ENCODE measurements at regions not wholly inside any gene's neighbourhood (a gene's known extent, or its start where the extent isn't known, plus 50 kb on each side); places are given as distances from the start of the nearest gene placed in this dataset.
A peak's percentile ranks its signal among the peaks of the same experiment; 100 is the strongest.

DNA sequence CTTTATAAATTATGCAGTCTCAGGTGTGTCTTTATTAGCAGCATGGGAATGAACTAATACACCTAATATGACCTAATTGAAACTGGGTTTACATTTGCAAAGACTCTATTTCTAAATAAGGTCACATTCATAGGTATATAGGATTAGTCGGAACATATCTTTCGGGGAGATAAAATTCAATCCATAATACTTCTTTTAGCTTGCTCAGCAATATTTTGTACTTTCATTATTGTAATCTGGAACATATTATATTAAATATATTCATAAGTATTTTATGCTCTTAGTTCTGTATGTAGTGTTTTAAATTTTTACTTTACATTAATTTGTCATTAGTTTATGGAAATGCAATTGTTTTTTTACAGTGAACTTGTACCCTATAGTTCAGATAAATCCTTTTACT lies 927.7 kb downstream of the CCDC85A start:
- DNase-seq (ENCODE audit: low read depth in 4 of 4, low spot score in 3 of 4): no peak

DNA sequence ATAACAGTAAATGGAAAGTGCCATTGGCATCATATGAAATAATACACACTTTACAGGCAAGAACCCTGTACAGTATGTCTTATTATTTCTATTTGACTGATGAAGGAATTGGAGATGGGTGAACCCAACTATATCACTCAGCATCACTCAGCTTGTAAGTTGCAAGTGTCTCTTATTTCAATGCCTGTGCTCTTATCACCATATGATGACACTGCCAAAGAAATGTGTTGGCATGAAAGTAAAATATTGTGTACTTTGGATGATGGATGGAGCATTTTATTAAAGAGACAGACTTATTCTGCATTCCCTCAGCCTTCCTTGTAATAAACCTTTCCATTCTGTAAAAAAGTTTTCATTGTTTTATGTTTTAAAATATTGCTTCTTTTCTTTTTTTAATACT lies 927.5 kb upstream of the VRK2 start:
- DNase-seq (ENCODE audit: low read depth in 4 of 4, low spot score in 3 of 4): no peak

DNA sequence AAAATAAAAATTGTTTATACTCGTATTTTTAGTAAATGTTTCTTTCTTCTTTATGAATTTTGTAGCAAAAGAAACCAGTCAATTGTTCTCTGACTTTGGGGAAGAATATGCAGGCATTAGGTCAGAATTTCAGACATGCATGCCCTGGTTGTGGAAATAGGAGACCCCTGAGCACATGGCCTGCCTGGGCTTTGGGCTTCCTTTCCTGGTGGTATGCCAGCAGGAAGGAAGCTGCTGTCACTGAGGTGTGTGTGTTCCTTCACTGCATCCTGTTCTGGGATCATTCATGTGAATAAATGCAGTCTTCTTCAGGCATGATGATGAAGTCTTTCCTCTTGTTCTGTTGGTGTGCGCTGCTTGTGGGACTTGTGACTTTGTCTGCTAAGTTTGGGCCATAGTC lies 920.2 kb upstream of the VRK2 start:
- DNase-seq (ENCODE audit: low read depth in 4 of 4, low spot score in 3 of 4): no peak

DNA sequence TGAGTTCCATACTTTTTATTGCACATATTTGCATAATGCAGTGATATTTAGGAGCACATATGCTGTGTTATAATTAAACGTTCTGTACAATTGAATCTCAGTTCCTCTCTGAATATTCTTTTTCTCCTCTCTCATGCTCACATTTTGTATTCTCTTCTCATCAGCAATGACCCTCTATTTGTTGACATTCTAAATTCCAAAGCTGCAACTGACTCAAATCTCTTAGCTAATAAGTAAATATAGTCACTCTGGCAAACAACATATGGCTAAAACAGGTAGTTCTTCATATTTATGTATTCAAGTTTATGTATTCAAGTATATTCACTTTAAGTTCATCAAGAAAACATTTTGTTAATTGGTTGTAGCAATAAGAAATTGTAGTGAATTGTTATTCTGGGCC lies 907.4 kb upstream of the VRK2 start:
- no peak for DNase-seq (ENCODE audit: low read depth in 4 of 4, low spot score in 3 of 4)

DNA sequence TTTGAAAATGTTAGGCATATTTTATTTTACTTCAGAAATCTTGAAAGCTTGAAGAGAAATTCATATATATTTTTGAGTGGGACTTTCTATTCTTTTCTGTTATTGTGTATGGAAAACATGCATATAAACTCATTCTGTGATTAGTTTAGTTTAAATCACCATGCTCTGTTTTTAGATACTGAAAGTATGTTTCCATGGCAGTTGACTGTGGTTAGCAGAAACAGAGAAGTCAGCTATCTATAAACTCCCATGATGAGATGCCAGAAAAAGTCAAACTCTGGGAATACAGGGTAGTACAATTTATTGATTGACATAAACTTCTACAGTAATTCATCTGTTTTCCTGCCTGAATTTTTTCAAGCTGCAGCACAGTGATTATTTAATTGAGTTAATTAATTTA lies 905.3 kb upstream of the VRK2 start:
- no peak for DNase-seq (ENCODE audit: low read depth in 4 of 4, low spot score in 3 of 4)

GRCh38 chr2:57146951-57147350 lies 899.7 kb upstream of the VRK2 start:
- no peak for DNase-seq (ENCODE audit: low read depth in 4 of 4, low spot score in 3 of 4)

- DNase-seq (ENCODE audit: low read depth in 4 of 4, low spot score in 3 of 4): no peak
Observed at GRCh38 chr2:57156231-57156924, 890.2 kb upstream of the VRK2 start.

GRCh38 chr2:57160976-57161375 lies 885.6 kb upstream of the VRK2 start:
- no peak for DNase-seq (ENCODE audit: low read depth in 4 of 4, low spot score in 3 of 4)

- no peak for DNase-seq (ENCODE audit: low read depth in 4 of 4, low spot score in 3 of 4)
Observed at GRCh38 chr2:57177176-57177575, 869.4 kb upstream of the VRK2 start.

GRCh38 chr2:57180042-57180567 lies 866.5 kb upstream of the VRK2 start:
- DNase-seq (ENCODE audit: low read depth in 4 of 4, low spot score in 3 of 4): no peak

DNA sequence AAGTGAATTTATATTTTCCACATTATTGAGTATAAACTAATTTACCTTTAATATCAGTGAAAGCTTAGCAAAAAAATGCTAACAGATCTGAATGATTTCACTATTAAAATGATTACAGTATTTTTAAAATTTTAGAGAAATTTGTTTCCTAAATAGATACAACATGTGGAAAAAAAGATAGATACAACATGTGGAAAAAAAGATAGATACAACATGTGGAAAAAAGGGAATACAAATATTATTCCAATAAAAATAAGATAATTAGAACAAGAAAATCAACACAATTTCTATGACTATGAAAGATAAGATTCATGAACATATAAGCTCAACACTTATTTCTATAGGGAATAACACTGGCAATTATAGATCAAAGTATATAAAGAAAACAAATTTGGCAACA lies 865.9 kb upstream of the VRK2 start:
- no peak for DNase-seq (ENCODE audit: low read depth in 4 of 4, low spot score in 3 of 4)

DNA sequence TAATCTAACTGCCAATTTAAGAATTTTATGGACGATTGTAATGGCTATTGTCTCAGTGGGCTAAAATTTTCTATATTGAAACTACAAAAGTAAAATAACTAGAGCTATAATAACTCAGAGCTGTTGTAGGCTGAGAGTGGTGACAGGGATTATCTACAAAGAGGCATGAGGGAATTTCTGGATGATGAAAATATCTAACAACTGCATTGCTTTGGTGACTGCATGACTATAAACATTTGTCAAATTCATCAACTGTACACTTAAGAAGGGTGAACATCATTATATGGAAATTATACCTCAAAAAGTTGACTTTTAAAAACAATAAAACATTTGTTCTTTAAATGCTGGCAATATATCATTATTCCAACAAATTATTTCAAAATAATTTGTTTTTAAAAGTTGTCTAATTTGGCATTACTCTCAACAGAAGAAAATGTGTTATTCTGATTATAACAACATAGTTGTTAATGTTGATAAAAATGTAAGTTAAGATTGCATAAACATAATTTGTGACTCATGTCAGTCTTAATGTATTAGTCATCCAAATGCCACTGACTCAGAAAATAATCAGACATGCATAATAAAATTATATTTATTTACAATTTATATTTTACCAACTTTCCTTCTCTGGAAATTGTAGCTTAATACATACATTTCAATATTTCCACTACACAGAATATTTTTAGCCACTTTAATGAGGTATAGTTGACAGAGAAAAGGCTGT lies 865.1 kb upstream of the VRK2 start:
- no peak for DNase-seq (ENCODE audit: low read depth in 4 of 4, low spot score in 3 of 4)

DNA sequence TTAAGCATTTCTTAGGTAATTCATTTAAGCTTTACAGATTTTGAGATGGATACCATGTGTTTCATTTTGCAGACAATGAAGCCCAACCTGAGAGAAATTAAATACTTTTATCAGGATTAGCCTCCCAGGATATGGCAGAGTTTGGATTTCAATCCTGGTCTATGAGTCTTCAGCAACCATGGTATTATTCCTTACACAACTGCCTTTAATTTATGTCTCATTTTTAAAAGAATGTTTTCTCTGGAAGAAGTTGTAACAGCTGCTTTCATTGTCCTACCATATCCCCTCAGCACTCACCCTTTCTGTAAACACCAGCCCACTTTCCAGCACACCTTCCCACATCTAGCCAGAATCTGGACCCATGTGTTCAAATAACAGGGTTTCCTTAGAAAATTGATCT lies 863.7 kb upstream of the VRK2 start:
- no peak for DNase-seq (ENCODE audit: low read depth in 4 of 4, low spot score in 3 of 4)

DNA sequence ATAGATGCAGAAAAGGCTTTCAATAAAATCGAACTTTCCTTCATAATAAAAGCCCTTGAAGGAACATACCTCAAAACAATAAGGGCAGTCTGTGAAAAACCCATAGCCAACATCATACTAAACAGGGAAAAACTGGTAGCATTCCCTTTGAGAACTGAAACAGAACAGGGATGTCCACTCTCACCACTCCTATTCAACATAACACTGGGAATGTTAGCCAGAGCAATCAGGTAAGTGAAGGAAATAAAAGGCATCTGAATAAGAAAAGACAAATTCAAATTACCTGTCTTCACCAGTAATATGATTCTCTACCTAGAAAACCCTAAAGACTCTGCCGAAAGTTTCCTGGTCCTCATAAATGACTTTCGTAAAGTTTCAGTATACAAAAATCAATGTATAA lies 861.0 kb upstream of the VRK2 start:
- no peak for DNase-seq (ENCODE audit: low read depth in 4 of 4, low spot score in 3 of 4)

GRCh38 chr2:57190007-57190406 lies 856.6 kb upstream of the VRK2 start:
- DNase-seq (ENCODE audit: low read depth in 4 of 4, low spot score in 3 of 4): peak in 1 of 4 donors; percentile 8

DNA sequence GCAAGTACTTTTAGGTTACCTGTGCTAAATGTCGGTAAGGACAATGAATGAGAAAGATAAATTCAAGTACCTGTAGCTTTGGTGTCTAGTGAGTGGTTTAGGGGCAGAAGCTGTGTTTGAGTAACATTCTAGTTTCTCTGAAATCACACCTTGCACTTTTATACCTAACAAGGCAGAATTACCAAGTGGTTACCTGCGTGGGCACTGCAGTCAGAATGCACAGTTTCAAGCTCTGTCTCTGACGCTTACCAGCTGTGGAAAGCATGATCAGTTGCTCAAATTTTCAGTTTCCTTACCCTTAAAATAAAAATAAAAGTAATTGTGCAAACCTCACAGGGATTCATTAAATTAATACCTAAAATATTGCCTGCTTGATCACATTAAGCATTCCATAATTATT lies 846.9 kb upstream of the VRK2 start:
- no peak for DNase-seq (ENCODE audit: low read depth in 4 of 4, low spot score in 3 of 4)

DNA sequence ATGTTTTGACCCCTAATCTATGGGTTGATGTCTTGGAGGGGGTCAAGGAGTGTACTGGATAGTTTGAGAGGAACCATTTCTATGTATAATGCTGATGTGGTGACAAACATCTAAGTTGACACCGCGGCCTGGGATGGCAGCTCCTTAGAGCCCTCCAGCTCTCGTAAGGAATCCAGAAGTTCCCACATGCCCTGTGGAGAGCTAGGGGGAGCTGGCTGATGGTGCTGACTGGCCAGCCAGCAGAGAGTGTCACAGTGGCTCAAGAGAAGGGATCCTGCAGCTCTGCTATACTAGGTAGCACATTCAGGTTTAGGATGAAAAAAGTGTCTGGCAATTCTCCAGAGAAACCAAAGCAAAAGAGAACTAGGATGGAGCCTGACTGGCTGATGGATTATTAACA lies 842.2 kb upstream of the VRK2 start:
- no peak for DNase-seq (ENCODE audit: low read depth in 4 of 4, low spot score in 3 of 4)

DNA sequence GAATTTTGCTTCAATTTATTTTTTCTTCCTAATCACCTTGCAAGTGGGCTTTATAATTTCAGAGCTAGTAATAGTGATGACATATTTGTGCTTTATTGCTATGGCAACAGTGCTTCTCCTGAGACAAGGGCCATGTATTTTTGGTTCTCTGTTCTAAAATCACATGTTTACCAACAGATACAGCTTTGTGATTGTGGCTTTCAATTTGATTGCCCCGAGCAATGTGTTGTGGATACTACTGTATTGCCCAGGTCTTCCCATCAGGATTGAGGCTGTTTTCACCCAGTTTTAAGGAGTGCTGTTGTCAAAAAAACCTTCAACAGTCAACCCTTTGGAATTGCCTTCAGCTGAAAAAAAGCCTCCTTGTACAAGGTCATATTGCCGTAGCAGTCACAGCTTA lies 841.4 kb upstream of the VRK2 start:
- no peak for DNase-seq (ENCODE audit: low read depth in 4 of 4, low spot score in 3 of 4)

DNA sequence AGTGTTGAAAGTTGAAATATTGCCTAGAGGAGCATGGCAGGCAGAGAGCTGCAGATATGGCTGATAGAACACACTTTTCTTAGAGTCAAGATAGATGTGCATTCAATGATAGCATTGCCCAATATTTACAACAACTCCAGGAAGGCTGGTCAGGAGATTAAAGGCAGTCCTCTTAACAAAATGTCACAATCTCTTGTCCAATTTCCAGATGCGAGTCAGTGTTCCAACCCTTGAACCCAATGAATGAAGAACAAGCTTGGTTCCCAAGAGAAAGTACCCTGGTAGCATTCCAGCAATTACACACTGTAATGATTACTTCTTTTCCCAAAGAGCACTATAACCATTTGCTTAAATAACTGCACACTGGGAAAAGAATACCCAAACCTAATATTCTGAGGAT lies 839.4 kb upstream of the VRK2 start:
- no peak for DNase-seq (ENCODE audit: low read depth in 4 of 4, low spot score in 3 of 4)

DNA sequence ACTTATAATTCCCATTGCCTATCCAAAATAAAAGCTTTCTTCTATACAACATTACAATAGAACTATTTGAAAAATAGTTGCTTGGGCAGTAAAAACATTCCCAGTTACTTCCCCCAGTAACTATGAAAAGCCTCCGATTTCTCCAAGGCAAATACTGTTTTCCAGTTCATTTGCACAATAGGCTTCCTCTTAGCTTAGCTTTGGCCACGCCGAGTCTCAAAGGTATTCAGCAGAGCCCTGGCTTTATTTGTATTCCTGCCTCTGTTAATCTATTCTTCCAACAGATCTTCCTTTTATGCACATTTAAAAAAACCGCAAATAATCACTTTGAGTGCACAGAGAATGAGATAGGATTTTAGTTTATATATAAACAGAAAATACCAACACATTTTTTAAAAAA lies 836.8 kb upstream of the VRK2 start:
- DNase-seq (ENCODE audit: low read depth in 4 of 4, low spot score in 3 of 4): no peak

DNA sequence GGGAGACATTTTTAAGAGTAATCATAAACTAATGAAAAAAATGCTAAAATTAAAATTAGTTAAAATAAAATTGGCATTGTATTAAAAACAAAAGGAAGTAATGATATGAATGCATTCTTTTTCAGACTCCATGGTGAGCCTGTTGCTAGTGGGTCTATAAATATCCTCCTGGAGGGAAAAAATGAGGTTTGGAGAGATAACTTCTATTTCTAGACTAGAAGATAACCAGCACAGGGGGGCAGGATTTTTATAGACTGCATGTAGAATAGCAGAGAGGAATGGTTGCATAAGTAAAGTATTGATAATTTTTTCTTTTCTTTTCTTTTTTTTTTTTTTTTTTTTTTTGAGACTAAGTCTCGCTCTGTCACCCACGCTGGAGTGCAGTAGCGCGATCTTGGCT lies 835.8 kb upstream of the VRK2 start:
- DNase-seq (ENCODE audit: low read depth in 4 of 4, low spot score in 3 of 4): no peak

- no peak for DNase-seq (ENCODE audit: low read depth in 4 of 4, low spot score in 3 of 4)
Observed at GRCh38 chr2:57217013-57217412, 829.6 kb upstream of the VRK2 start.
